Astrocyte (in vitro differentiated cells and primary cell): ENCODE measurements at regions not wholly inside any gene's neighbourhood (a gene's known extent, or its start where the extent isn't known, plus 50 kb on each side); places are given as distances from the start of the nearest gene placed in this dataset.

ENCODE experiments used
- DNase-seq: peaks from one replicate; pipeline ENCODE4 v3.0.0-alpha.2; 2010; ENCODE audit warnings: low read depth
- FAIRE-seq: peaks from 2 replicates; lab custom pipeline; 2011; peaks lifted over from hg19 to GRCh38; lab: Jason Lieb, UNC
- H2AFZ ChIP-seq: 2 replicates; pipeline ENCODE4 v1.6.0; 2012; ENCODE audit warnings: low read depth, low read length, inconsistent platforms
- H3K27ac ChIP-seq: 2 replicates; pipeline ENCODE4 v1.5.1; 2011; ENCODE audit warnings: low read depth, low read length, inconsistent platforms
- H3K27me3 ChIP-seq: 2 replicates; pipeline ENCODE4 v1.6.0; 2011; ENCODE audit warnings: low read length, inconsistent platforms; ENCODE audit not compliant: insufficient read depth
- H3K36me3 ChIP-seq: 2 replicates; pipeline ENCODE4 v1.5.1; 2011; ENCODE audit warnings: low read length, inconsistent platforms; ENCODE audit not compliant: insufficient read depth
- H3K4me1 ChIP-seq: 2 replicates; pipeline ENCODE4 v1.5.1; 2011; ENCODE audit warnings: low read length, inconsistent platforms; ENCODE audit not compliant: insufficient read depth
- H3K4me2 ChIP-seq: 2 replicates; pipeline ENCODE4 v1.6.0; 2012; ENCODE audit warnings: low read length, inconsistent platforms
- H3K4me3 ChIP-seq: 2 replicates; pipeline ENCODE4 v1.5.1; 2011; ENCODE audit warnings: low read depth, mild to moderate bottlenecking, low read length, inconsistent platforms; ENCODE audit not compliant: insufficient read depth
- H3K79me2 ChIP-seq: 2 replicates; pipeline ENCODE4 v1.6.0; 2012; ENCODE audit warnings: mild to moderate bottlenecking, low read length, inconsistent platforms; ENCODE audit not compliant: insufficient read depth
- H3K9ac ChIP-seq: 2 replicates; pipeline ENCODE4 v1.6.0; 2012; ENCODE audit warnings: mild to moderate bottlenecking, low read length, inconsistent platforms
- H3K9me3 ChIP-seq: 2 replicates; pipeline ENCODE4 v1.5.1; 2012; ENCODE audit warnings: low read depth, mild to moderate bottlenecking, low read length, inconsistent platforms; ENCODE audit not compliant: insufficient read depth
- H4K20me1 ChIP-seq: 2 replicates; pipeline ENCODE4 v1.6.0; 2012; ENCODE audit warnings: low read length, inconsistent platforms; ENCODE audit not compliant: insufficient read depth
- H3K27ac Mint-ChIP-seq: one replicate; pipeline ENCODE4 v1.8.0; 2021; ENCODE audit warnings: mild to moderate bottlenecking, mixed read lengths; ENCODE audit not compliant: unreplicated experiment
- H3K27me3 Mint-ChIP-seq: one replicate; pipeline ENCODE4 v1.8.0; 2021; ENCODE audit warnings: low read depth, mixed read lengths; ENCODE audit not compliant: unreplicated experiment
- H3K36me3 Mint-ChIP-seq: one replicate; pipeline ENCODE4 v1.8.0; 2021; ENCODE audit warnings: low read depth, mixed read lengths; ENCODE audit not compliant: unreplicated experiment
- H3K4me1 Mint-ChIP-seq: one replicate; pipeline ENCODE4 v1.8.0; 2021; ENCODE audit warnings: low read depth, mixed read lengths; ENCODE audit not compliant: unreplicated experiment
- H3K4me3 Mint-ChIP-seq: one replicate; pipeline ENCODE4 v1.8.0; 2021; ENCODE audit warnings: mild to moderate bottlenecking, moderate library complexity, mixed read lengths; ENCODE audit not compliant: unreplicated experiment
- H3K9me3 Mint-ChIP-seq: one replicate; pipeline ENCODE4 v1.8.0; 2021; ENCODE audit warnings: mild to moderate bottlenecking, mixed read lengths; ENCODE audit not compliant: unreplicated experiment
- EZH2 ChIP-seq: IDR thresholded peaks from 2 replicates; pipeline ENCODE4 v1.6.1; 2012; ENCODE audit warnings: mild to moderate bottlenecking, low read length, inconsistent platforms; ENCODE audit not compliant: insufficient read depth
- TF ChIP-seq, protein P1 (sequence below): IDR thresholded peaks from 2 replicates; pipeline ENCODE4 v1.5.1; 2011; ENCODE audit warnings: low read depth, mild to moderate bottlenecking, inconsistent platforms, low read length, moderate library complexity; ENCODE audit not compliant: insufficient read depth

DNA sequence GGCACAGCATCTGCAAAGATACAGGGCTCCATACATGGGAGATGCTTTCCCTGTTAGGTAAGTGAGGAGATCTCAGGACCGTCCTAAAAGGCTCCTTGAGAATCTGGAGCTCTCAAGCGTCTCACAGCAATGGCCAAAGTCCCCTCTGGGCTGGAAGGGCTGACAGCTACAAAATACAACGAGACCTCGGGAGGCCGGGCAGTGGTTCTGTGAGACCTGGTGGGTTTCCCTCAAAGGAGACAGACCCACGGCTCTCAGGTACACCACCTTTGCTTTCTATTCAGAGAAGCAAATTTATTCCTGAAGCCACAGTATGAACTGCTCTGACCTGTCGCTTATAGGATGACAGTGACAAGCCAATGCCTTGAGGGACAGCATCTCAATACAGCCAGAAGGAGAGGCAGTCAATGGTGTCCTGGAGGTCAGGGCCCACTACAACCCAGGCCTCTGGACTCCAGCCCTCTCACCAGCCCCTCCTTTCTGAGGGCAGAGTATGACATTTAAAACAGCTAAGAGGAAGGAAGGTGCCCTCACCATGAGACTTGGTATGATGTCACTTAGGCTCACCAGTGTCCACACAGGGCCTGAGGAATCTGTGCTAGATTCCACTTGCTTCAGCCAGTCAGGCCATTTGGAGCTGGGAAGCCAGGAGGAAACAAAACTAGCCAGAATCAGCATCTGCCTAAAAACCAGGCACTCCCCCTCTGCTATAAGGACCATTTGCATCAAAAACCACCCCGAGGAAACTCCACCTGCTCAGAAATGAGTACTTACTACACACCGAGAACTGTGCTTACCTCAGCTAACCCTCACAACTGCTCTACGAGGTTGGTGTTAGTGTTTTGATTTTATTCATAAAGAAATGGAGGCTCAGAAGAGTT, 86.5 kb upstream of the FSTL4 start:
- no peaks in the 10 kb centered on the region for H4K20me1 ChIP-seq
- FAIRE-seq = no peak
- peaks cover 49% of the 10 kb centered on the region for H3K27me3 Mint-ChIP-seq
- H3K4me1 Mint-ChIP-seq = no peaks in the 10 kb centered on the region
- peaks cover 2% of the 10 kb centered on the region for H3K27me3 ChIP-seq
- H3K4me3 Mint-ChIP-seq = no peak overlapping the region
- TF ChIP-seq EZH2 = no peak
- TF ChIP-seq, protein P1, sequence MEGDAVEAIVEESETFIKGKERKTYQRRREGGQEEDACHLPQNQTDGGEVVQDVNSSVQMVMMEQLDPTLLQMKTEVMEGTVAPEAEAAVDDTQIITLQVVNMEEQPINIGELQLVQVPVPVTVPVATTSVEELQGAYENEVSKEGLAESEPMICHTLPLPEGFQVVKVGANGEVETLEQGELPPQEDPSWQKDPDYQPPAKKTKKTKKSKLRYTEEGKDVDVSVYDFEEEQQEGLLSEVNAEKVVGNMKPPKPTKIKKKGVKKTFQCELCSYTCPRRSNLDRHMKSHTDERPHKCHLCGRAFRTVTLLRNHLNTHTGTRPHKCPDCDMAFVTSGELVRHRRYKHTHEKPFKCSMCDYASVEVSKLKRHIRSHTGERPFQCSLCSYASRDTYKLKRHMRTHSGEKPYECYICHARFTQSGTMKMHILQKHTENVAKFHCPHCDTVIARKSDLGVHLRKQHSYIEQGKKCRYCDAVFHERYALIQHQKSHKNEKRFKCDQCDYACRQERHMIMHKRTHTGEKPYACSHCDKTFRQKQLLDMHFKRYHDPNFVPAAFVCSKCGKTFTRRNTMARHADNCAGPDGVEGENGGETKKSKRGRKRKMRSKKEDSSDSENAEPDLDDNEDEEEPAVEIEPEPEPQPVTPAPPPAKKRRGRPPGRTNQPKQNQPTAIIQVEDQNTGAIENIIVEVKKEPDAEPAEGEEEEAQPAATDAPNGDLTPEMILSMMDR = no peak
- no peak overlapping the region for H3K9ac ChIP-seq
- DNase-seq = no peak
- H3K4me2 ChIP-seq = no peak overlapping the region
- no peaks in the 10 kb centered on the region for H3K9me3 ChIP-seq
- H3K27ac ChIP-seq = no peak overlapping the region
- no peaks in the 10 kb centered on the region for H3K4me1 ChIP-seq
- no peak overlapping the region for H3K27ac Mint-ChIP-seq
- no peaks in the 10 kb centered on the region for H3K36me3 ChIP-seq
- H2AFZ ChIP-seq = no peak overlapping the region
- H3K36me3 Mint-ChIP-seq = peaks cover 4% of the 10 kb centered on the region
- no peaks in the 10 kb centered on the region for H3K79me2 ChIP-seq
- H3K9me3 Mint-ChIP-seq = peaks cover 5% of the 10 kb centered on the region
- no peak overlapping the region for H3K4me3 ChIP-seq

DNA sequence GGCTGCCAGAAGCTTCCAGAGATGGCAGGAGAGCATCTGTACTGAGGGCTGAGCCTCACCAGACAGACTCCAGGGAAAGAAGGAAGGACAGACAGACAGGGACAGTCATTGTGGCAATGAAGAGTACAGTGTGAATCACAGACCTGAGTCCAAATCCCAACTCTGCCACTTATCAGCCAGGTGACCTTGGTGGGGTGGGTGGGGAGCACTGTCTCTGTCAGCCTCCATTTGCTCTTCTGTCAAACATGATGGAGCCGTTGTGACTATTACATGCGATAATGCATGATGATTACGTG, 85.9 kb upstream of the FSTL4 start:
- TF ChIP-seq EZH2 = no peak
- TF ChIP-seq, protein P1 = no peak
- Mint-ChIP-seq H3K4me3 (no peak overlapping the region), H3K36me3 (peaks cover 4% of the 10 kb centered on the region), H3K27me3 (peaks cover 48% of the 10 kb centered on the region), H3K9me3 (peaks cover 5% of the 10 kb centered on the region), H3K27ac (no peak overlapping the region), H3K4me1 (no peaks in the 10 kb centered on the region)
- Histone ChIP-seq H3K9me3 (no peaks in the 10 kb centered on the region), H3K79me2 (no peaks in the 10 kb centered on the region), H3K27me3 (peaks cover 2% of the 10 kb centered on the region), H3K4me3 (no peak overlapping the region), H3K27ac (no peak overlapping the region), H3K36me3 (no peaks in the 10 kb centered on the region), H3K4me1 (no peaks in the 10 kb centered on the region), H3K9ac (no peak overlapping the region), H4K20me1 (no peaks in the 10 kb centered on the region), H3K4me2 (no peak overlapping the region), H2AFZ (no peak overlapping the region)
- no peak for DNase-seq
- FAIRE-seq = no peak
